SU-DHL-6 (cell line): ENCODE measurements at regions not wholly inside any gene's neighbourhood (a gene's known extent, or its start where the extent isn't known, plus 50 kb on each side); places are given as distances from the start of the nearest gene placed in this dataset.

ENCODE experiments used
- H2AFZ ChIP-seq: fragments of 200-600 bp; sonication (generic); 2 replicates; pipeline ENCODE4 v1.6.1; 2014; ENCODE audit warnings: low read depth, mild to moderate bottlenecking, moderate library complexity, mixed read lengths, antibody characterized with exemption, low read length; ENCODE audit not compliant: severe bottlenecking
- H3F3A ChIP-seq: fragments of 200-600 bp; shearing (Covaris generic); 2 replicates; pipeline ENCODE4 v1.6.0; 2016; ENCODE audit warnings: antibody characterized with exemption, mild to moderate bottlenecking; ENCODE audit not compliant: insufficient read depth
- H3K27ac ChIP-seq: fragments of 200-600 bp; sonication (generic); 2 replicates; pipeline ENCODE4 v1.5.1; 2016; ENCODE audit warnings: low read depth, mild to moderate bottlenecking, low read length, moderate library complexity, mixed read lengths
- H3K27me3 ChIP-seq: fragments of 200-600 bp; sonication (generic), shearing (Covaris generic); 2 replicates; pipeline ENCODE4 v1.6.0; 2014; ENCODE audit warnings: mild to moderate bottlenecking, low read length
- H3K36me3 ChIP-seq: fragments of 200-600 bp; sonication (generic); 2 replicates; pipeline ENCODE4 v1.6.1; 2014; ENCODE audit warnings: mild to moderate bottlenecking, low read length, mixed read lengths
- H3K4me2 ChIP-seq: fragments of 300-600, 200-600 bp; shearing (Covaris generic), sonication (generic); 2 replicates; pipeline ENCODE4 v1.6.0; 2014; ENCODE audit warnings: low read length, low read depth, mild to moderate bottlenecking; ENCODE audit not compliant: poor library complexity, severe bottlenecking
- H3K4me3 ChIP-seq: fragments of 200-600 bp; sonication (generic); 2 replicates; pipeline ENCODE4 v1.5.1; 2014; ENCODE audit warnings: antibody characterized with exemption, low read length, mild to moderate bottlenecking, mixed read lengths; ENCODE audit not compliant: insufficient read depth, poor library complexity, severe bottlenecking
- H3K79me2 ChIP-seq: fragments of 200-600 bp; sonication (generic); 2 replicates; pipeline ENCODE4 v1.6.1; 2014; ENCODE audit warnings: mild to moderate bottlenecking, low read length, moderate library complexity; ENCODE audit not compliant: insufficient read depth
- H3K9ac ChIP-seq: fragments of 200-600 bp; sonication (generic); 2 replicates; pipeline ENCODE4 v1.7.0; 2014; ENCODE audit warnings: mild to moderate bottlenecking, low read length
- H3K9me2 ChIP-seq: fragments of 200-600 bp; sonication (generic); replicated peaks from 2 replicates; pipeline ENCODE4 v1.6.1; 2014; ENCODE audit warnings: low read length; ENCODE audit not compliant: insufficient read depth
- H3K9me3 ChIP-seq: fragments of 200-600 bp; sonication (generic); 2 replicates; pipeline ENCODE4 v1.6.1; 2014; ENCODE audit warnings: low read length, mixed read lengths; ENCODE audit not compliant: insufficient read depth
- H4K20me1 ChIP-seq: fragments of 200-600 bp; sonication (generic); 2 replicates; pipeline ENCODE4 v1.6.1; 2014; ENCODE audit warnings: low read depth, mild to moderate bottlenecking, antibody characterized with exemption, low read length, moderate library complexity, mixed read lengths
- CTCF ChIP-seq: fragments of 200-600 bp; sonication (generic); IDR thresholded peaks from one replicate; pipeline ENCODE4 v1.5.1; 2017; ENCODE audit warnings: antibody characterized with exemption, mild to moderate bottlenecking, low read length, moderate library complexity; ENCODE audit not compliant: insufficient read depth, poor library complexity, severe bottlenecking
- EZH2phosphoT487 ChIP-seq: fragments of 200-600 bp; sonication (generic), shearing (Covaris generic); conservative IDR thresholded peaks from 2 replicates; pipeline ENCODE4 v1.6.1; 2018; ENCODE audit warnings: mild to moderate bottlenecking, antibody characterized with exemption, low read length, moderate library complexity, mixed read lengths

- no peak overlapping the region for H3K4me3 ChIP-seq
- H3K79me2 ChIP-seq = no peaks in the 10 kb centered on the region
- no peak overlapping the region for H3K27ac ChIP-seq
- no peaks in the 10 kb centered on the region for H3K9me3 ChIP-seq
- H3K27me3 ChIP-seq = no peaks in the 10 kb centered on the region
- H3F3A ChIP-seq = no peaks in the 10 kb centered on the region
- no peaks in the 10 kb centered on the region for H3K9me2 ChIP-seq
- H4K20me1 ChIP-seq = no peaks in the 10 kb centered on the region
- no peaks in the 10 kb centered on the region for H3K36me3 ChIP-seq
- H3K9ac ChIP-seq = no peak overlapping the region
- TF ChIP-seq CTCF (no peak), EZH2phosphoT487 (no peak)
- no peak overlapping the region for H2AFZ ChIP-seq
- no peak overlapping the region for H3K4me2 ChIP-seq
These were observed 900.0 kb downstream of the LUZP2 start for GRCh38 chr11:25396847-25397246.

GRCh38 chr11:25408146-25408545 is 911.3 kb downstream of the LUZP2 start:
- Histone ChIP-seq H3K9ac (no peak overlapping the region), H4K20me1 (no peaks in the 10 kb centered on the region), H3K36me3 (no peaks in the 10 kb centered on the region), H3K4me2 (no peak overlapping the region), H3F3A (no peaks in the 10 kb centered on the region), H3K9me3 (no peaks in the 10 kb centered on the region), H3K79me2 (no peaks in the 10 kb centered on the region), H3K27ac (no peak overlapping the region), H3K27me3 (no peaks in the 10 kb centered on the region), H3K4me3 (no peak overlapping the region), H3K9me2 (no peaks in the 10 kb centered on the region), H2AFZ (no peak overlapping the region)
- no peak for TF ChIP-seq CTCF
- no peak for TF ChIP-seq EZH2phosphoT487

DNA sequence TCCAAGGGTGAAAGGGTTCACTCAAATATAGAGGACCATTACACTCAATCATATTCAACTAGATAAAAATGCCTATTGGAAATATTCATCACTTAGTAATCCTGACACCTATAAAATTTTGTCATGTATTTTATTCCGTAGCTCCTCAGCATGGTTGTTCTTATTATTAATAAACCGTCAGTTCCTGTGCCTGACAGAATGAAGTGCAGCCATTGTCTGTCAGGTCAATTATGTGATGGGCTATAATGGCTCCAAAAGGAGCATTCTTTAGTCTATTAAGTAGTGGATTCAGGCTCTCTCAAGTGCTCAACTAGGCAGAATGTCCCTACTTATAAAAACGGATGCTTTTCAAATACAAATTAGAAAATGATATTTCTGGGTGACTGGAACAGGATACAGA is 916.1 kb upstream of the ANO3 start:
- no peaks in the 10 kb centered on the region for H3K9me2 ChIP-seq
- H3K4me2 ChIP-seq = no peak overlapping the region
- H3K9me3 ChIP-seq = no peaks in the 10 kb centered on the region
- H3F3A ChIP-seq = no peaks in the 10 kb centered on the region
- no peak overlapping the region for H2AFZ ChIP-seq
- H3K4me3 ChIP-seq = no peak overlapping the region
- H4K20me1 ChIP-seq = no peaks in the 10 kb centered on the region
- H3K27me3 ChIP-seq = no peaks in the 10 kb centered on the region
- no peaks in the 10 kb centered on the region for H3K79me2 ChIP-seq
- H3K9ac ChIP-seq = no peak overlapping the region
- H3K27ac ChIP-seq = no peak overlapping the region
- TF ChIP-seq CTCF (no peak), EZH2phosphoT487 (no peak)
- H3K36me3 ChIP-seq = no peaks in the 10 kb centered on the region
